ENCODE measurements at regions not wholly inside any gene's neighbourhood (a gene's known extent, or its start where the extent isn't known, plus 50 kb on each side); places are given as distances from the start of the nearest gene placed in this dataset.
"Not testable (repeated sequence)": the region's sequence is repeated elsewhere in the genome, so short reads cannot be mapped to it uniquely, and the experiment has no call there.

GRCh38 chr4:84218031-84218430, 281.1 kb downstream of the NKX6-1 start:
- no peak for DNase-seq

GRCh38 chr4:84215217-84215616, 283.9 kb downstream of the NKX6-1 start:
- no peak for DNase-seq

- not testable (repeated sequence) for DNase-seq
Observed at GRCh38 chr4:84206226-84206625, 292.9 kb downstream of the NKX6-1 start.

GRCh38 chr4:84189144-84189543, 309.9 kb downstream of the NKX6-1 start:
- no peak for DNase-seq

GRCh38 chr4:84179409-84179808, 319.7 kb downstream of the NKX6-1 start:
- DNase-seq: no peak

- no peak for DNase-seq
Observed at GRCh38 chr4:84177831-84178542, 321.1 kb downstream of the NKX6-1 start.

- DNase-seq: no peak
Observed at GRCh38 chr4:84176016-84176415, 323.1 kb downstream of the NKX6-1 start.

GRCh38 chr4:84171871-84172270, 327.2 kb downstream of the NKX6-1 start:
- no peak for DNase-seq

- DNase-seq: no peak
Observed at GRCh38 chr4:84167564-84167963, 331.5 kb downstream of the NKX6-1 start.

GRCh38 chr4:84167093-84167492, 332.0 kb downstream of the NKX6-1 start:
- DNase-seq: no peak

GRCh38 chr4:84166486-84166885, 332.6 kb downstream of the NKX6-1 start:
- no peak for DNase-seq

- DNase-seq: no peak
Observed at GRCh38 chr4:84164201-84164600, 334.9 kb downstream of the NKX6-1 start.

- DNase-seq: no peak
Observed at GRCh38 chr4:84159762-84160161, 339.3 kb downstream of the NKX6-1 start.

GRCh38 chr4:84158670-84159069, 340.4 kb downstream of the NKX6-1 start:
- DNase-seq: no peak

GRCh38 chr4:84151574-84151973, 347.5 kb downstream of the NKX6-1 start:
- DNase-seq: no peak

GRCh38 chr4:84150177-84150576, 348.9 kb downstream of the NKX6-1 start:
- DNase-seq: no peak

- DNase-seq: no peak
Observed at GRCh38 chr4:84147831-84148230, 351.3 kb downstream of the NKX6-1 start.

- no peak for DNase-seq
Observed at GRCh38 chr4:84146300-84146959, 352.7 kb downstream of the NKX6-1 start.

GRCh38 chr4:84145176-84145575, 353.9 kb downstream of the NKX6-1 start:
- DNase-seq: no peak

- DNase-seq: not testable (repeated sequence)
Observed at GRCh38 chr4:84126911-84127310, 372.2 kb downstream of the NKX6-1 start.

GRCh38 chr4:84126061-84126787, 372.9 kb downstream of the NKX6-1 start:
- DNase-seq: no peak

GRCh38 chr4:84110040-84110439, 389.1 kb downstream of the NKX6-1 start:
- no peak for DNase-seq

GRCh38 chr4:84101653-84102625, 397.2 kb downstream of the NKX6-1 start:
- not testable (repeated sequence) for DNase-seq

Data from NCI-H774 (cell line).